HG02852 (cell line): ENCODE measurements at regions not wholly inside any gene's neighbourhood (a gene's known extent, or its start where the extent isn't known, plus 50 kb on each side); places are given as distances from the start of the nearest gene placed in this dataset.
"Not testable (repeated sequence)": the region's sequence is repeated elsewhere in the genome, so short reads cannot be mapped to it uniquely, and the experiment has no call there.

Source experiments
- ATAC-seq: cut with Tn5 transposase; IDR thresholded peaks from one replicate; pipeline ENCODE4 v1.9.1; 2021; ENCODE audit warnings: mild to moderate bottlenecking, moderate library complexity; ENCODE audit not compliant: unreplicated experiment

GRCh38 chr18:995629-996028 is 91.0 kb downstream of the ADCYAP1 start:
- no peak for ATAC-seq

DNA sequence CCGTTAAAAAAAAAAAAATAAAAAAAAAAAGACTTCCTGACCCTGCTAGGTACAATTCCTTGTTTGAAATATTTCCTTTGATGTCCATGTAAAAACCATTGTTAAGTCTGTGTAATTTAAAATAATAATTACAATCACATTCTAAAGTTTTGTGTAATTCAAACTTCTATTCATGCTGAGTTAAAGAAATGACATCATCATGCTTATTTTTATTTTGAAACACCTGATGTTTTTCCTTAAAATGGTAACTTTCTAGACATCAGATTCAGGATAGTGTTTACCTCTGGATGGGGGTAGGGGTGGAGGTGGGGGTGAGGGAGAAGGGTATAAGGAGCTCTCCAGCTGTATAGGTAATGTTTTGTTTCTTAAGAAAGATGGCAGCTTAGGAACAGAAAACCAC is 92.8 kb downstream of the ADCYAP1 start:
- no peak for ATAC-seq

- ATAC-seq, result no peak
Measured at GRCh38 chr18:998936-999335, 94.3 kb downstream of the ADCYAP1 start.

DNA sequence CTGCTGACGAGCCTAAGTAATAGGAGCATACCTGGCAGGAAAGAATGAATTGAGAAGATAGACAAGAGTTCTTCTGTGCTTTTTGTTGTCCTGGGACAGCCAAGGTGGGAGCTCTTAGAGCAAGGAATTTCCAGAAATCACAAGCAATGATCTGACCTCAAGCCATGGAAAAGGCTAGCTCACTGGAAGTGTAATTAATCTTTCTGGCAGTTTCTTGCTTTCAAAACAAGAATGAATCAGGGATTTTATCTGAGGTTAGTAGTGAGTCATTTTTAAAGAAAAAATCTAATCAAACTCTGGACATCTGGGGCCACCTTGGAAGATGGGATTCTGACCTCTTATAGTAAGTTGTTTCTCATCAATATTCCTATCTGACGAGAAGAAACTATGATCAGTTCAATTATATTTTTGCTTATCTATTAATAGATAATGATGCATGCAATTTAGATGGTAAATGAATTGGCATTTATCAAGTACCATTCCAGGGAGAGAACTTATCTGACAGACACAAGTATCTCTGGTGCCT is 98.0 kb downstream of the ADCYAP1 start:
- no peak for ATAC-seq

- ATAC-seq, result no peak
Measured at GRCh38 chr18:1003499-1003898, 98.8 kb downstream of the ADCYAP1 start.

- ATAC-seq, result no peak
Measured at GRCh38 chr18:1006304-1006703, 101.6 kb downstream of the ADCYAP1 start.

DNA sequence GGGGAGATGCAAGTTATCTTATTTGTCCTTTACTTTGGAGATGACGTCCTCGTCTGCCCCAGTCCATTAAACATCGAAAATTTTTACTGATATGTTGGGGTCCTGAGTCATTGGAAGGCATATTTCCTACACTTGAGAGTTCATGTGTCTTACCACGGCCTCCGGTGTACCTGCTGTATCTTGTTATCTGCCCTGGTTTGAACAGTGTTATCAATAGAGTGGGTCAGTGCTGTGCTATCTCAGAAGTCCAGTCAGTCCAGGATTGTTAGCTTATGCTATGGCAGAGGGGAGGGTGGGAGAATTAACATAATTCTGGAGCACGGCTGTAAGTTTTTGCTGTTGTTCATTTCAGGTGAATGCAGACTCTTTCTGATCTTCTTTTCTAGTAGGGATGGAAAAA is 102.3 kb downstream of the ADCYAP1 start:
- ATAC-seq, result no peak

GRCh38 chr18:1011349-1011748 is 106.7 kb downstream of the ADCYAP1 start:
- no peak for ATAC-seq

- no peak for ATAC-seq
Measured at GRCh38 chr18:1012775-1013174, 108.1 kb downstream of the ADCYAP1 start.

GRCh38 chr18:1013951-1014350 is 109.3 kb downstream of the ADCYAP1 start:
- ATAC-seq, result no peak

DNA sequence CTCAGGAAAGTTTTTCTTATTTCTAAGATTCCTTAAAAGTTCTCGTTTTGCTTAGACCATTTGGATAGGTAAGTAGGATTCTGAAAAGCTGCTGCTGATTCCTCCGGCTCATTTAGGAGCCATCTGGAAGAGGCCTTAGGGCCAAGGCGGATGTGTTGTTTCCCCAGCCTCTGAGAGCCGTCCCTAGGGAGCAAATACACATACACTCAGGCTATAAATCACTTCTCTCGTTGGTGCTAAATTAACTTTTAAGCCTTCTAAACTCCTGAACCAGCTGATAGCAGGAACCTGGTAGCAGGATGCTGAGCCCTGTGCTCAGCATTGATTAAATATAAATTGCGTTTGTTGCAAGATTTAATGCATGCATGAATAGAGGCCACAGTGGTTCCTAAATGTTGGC is 109.8 kb downstream of the ADCYAP1 start:
- no peak for ATAC-seq

DNA sequence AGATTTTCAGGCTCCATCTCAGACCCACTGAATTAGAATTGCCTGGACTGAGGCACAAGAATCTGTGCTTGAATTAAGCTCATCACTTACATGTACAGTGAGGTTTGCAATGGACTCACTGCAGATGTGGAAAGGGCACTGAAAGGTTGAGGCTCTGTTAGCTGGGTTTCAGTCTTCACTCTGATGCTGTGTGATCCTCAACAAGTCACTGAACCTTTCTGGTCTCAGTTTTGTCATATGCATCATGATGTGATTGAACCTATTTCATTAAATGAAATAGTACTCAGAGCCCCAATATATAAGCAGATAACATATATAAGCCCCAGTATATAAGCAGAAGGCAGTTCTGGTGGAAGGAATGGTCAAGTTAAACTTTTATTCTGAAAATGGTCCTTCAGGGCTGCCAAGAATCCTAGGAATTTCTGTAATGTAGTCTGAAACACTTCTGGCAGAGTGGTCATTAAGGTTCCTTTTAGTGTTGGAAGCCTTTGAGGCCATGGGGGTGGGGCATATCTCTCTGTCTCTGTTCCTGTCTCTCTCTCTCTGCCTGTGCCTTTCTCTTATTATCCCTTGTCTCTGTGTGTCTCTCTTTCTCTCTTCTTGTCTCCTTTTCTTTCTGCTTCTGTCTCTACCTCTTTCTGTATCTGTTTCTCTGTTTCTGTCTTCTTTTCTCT is 110.4 kb downstream of the ADCYAP1 start:
- ATAC-seq, result no peak

DNA sequence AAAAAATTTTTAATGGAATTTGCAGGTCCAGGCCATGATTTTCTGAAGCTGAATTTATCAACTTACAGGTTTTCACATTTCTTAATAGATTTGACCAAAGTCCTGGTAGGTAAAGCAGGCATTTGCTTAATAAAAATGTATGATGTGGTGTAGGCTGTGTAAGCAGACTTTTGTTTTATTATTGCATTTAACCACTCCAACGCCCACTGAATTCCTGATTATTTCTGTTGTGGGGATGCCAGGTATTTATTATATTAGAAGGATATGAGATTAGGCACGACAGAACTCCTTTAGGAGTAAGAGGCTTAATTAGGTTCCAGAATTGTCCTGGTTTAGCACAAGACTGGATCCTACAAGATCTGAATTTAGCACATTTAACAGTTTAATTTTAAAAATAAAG is 111.1 kb downstream of the ADCYAP1 start:
- no peak for ATAC-seq

DNA sequence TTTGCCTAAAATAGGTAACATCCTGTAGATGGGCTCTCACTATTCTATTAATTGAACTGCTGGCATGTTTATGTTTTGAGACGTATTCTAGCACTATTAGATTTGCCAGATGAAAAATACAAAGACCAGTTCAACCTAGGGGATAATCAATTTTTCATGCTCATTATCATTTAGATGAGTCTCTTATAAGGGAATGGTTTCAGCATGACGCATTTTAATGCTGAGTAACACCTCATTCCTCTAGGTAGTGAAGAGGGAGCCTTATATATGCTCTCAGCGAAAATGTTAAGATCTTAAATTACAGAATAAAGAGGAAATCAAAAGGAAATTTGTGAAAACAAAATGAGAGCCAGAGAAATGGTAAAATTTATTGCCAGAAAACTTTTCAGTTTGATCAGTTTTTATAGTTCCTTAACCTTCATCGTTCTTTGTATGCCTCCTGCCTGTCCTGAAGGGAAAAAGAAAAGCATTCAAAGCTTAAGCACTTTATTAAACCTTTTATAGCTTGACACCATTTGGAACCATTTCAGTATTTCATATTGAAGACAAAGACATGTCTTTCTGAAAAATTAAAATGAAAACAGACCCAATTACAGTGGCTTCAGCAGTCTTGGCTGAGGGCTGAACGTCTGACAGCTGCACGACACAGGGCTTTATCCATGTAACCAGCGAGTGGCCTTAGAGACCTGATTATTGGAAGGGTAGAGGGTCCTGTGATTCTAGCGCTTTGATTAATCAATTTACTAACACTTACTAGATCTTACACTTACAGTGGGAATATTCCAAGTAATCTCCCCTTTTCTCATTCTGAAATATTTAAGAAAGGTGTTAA is 112.8 kb downstream of the ADCYAP1 start:
- ATAC-seq, result no peak

DNA sequence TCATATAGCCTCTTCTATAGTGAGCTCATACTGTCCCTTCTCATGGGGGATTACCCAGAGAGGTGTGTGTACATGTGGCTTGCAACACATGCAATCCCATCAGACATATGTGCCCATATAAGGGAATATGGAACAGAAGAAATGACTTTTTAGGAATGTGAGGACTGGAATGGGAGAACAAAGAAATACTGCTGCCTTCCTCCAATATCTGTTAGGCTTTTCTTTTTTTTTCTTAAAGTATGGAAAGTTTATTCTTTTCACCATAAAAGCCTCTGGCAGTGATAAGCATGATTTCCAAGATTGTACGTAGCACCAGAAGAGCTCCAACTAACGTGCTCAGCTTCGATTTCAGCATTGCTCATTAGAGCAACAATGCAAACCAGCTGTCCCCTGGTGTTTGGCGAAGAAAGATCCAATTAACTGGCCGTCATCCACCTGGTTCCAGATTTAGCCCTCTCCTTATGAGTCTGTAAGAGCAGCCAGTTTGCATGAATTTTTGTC is 113.6 kb downstream of the ADCYAP1 start:
- no peak for ATAC-seq

GRCh38 chr18:1019191-1019590 is 114.5 kb downstream of the ADCYAP1 start:
- ATAC-seq, result no peak

- ATAC-seq, result no peak
Measured at GRCh38 chr18:1020731-1021344, 116.2 kb downstream of the ADCYAP1 start.

GRCh38 chr18:1026930-1027329 is 122.3 kb downstream of the ADCYAP1 start:
- no peak for ATAC-seq

- not testable (repeated sequence) for ATAC-seq
Measured at GRCh38 chr18:1033092-1033491, 128.4 kb downstream of the ADCYAP1 start.

GRCh38 chr18:1034971-1035370 is 130.3 kb downstream of the ADCYAP1 start:
- ATAC-seq, result no peak

- ATAC-seq, result no peak
Measured at GRCh38 chr18:1036926-1037325, 132.3 kb downstream of the ADCYAP1 start.

DNA sequence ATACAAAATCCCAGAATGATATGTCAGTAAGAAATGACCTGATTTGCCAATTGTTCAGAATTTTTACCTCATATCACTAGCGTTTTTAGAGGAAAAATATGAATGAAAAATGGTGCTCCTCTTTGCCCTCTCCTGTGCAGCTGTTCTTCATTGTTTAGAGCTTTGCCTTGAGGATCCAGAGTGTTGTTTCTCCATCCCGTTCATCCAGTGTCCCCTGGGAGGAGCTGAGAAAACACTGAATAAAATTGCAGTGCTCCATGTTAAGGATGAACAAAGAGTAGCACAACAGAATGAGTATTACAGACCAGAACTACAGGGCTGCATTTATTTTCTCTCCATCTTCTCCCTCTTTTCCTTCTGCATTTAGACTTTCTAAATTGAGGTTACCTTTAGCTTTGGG is 133.1 kb downstream of the ADCYAP1 start:
- ATAC-seq, result no peak
